ENCODE measurements at regions not wholly inside any gene's neighbourhood (a gene's known extent, or its start where the extent isn't known, plus 50 kb on each side); places are given as distances from the start of the nearest gene placed in this dataset.

DNA sequence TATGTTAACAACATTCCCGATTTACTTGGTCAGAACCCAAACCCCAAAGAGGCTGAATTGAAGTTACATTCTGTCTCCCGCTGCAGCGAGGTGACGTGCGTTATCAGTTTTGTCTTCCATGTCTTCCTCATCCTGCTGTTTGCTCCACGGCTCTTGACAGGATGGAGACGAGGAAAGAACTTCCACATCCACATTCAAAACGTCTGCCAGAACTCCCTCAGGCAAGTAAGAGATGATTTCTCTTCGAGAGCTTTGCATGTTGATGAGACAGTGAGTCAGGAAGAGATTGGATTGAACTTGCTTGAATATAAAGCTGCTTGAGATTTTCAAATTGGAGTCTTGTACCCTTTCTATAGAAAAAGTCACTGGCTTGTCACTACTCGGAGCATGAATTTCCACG is 242.6 kb downstream of the AUH start:
- peak overlapping the region; percentile 90 for H3K27ac Mint-ChIP-seq (ENCODE audit: unreplicated experiment)
- H3K36me3 Mint-ChIP-seq (ENCODE audit: unreplicated experiment): no peaks in the 10 kb centered on the region
- peaks cover 7% of the 10 kb centered on the region for H3K9me3 Mint-ChIP-seq (ENCODE audit: unreplicated experiment)
- no peak for DNase-seq (ENCODE audit: extremely low spot score, unreplicated experiment)
- peaks cover 46% of the 10 kb centered on the region for H3K4me1 Mint-ChIP-seq (ENCODE audit: unreplicated experiment)
- peak overlapping the region; percentile 55 for H3K4me3 Mint-ChIP-seq (ENCODE audit: unreplicated experiment)
- TF ChIP-seq, protein P1, sequence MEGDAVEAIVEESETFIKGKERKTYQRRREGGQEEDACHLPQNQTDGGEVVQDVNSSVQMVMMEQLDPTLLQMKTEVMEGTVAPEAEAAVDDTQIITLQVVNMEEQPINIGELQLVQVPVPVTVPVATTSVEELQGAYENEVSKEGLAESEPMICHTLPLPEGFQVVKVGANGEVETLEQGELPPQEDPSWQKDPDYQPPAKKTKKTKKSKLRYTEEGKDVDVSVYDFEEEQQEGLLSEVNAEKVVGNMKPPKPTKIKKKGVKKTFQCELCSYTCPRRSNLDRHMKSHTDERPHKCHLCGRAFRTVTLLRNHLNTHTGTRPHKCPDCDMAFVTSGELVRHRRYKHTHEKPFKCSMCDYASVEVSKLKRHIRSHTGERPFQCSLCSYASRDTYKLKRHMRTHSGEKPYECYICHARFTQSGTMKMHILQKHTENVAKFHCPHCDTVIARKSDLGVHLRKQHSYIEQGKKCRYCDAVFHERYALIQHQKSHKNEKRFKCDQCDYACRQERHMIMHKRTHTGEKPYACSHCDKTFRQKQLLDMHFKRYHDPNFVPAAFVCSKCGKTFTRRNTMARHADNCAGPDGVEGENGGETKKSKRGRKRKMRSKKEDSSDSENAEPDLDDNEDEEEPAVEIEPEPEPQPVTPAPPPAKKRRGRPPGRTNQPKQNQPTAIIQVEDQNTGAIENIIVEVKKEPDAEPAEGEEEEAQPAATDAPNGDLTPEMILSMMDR (IDR thresholded peaks at IDR 0.05): no peak
- H3K27me3 Mint-ChIP-seq (ENCODE audit: unreplicated experiment): no peaks in the 10 kb centered on the region

DNA sequence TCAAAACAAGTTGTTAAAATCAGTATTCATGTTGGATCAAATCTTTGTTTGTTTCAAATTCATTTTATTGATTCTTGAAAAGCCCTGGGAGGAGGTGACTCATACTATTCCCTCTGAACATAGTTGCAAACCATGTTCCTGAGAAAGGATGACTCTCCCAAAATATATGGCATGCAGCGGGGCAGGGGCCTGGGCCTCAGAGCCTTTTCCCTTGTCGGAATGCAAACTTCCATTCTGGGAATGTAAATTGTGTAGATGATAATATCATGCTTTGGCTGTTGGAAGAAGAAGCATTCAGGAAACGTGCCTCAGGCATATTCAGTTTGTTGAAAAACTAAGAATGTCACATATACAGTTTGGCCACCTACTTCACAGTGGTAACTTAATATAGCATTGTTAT is 242.0 kb downstream of the AUH start:
- Mint-ChIP-seq H3K4me3 (ENCODE audit: unreplicated experiment) (peak overlapping the region; percentile 55), H3K4me1 (ENCODE audit: unreplicated experiment) (peaks cover 46% of the 10 kb centered on the region), H3K9me3 (ENCODE audit: unreplicated experiment) (peaks cover 11% of the 10 kb centered on the region), H3K27me3 (ENCODE audit: unreplicated experiment) (no peaks in the 10 kb centered on the region), H3K27ac (ENCODE audit: unreplicated experiment) (peak overlapping the region; percentile 90), H3K36me3 (ENCODE audit: unreplicated experiment) (no peaks in the 10 kb centered on the region)
- no peak for DNase-seq (ENCODE audit: extremely low spot score, unreplicated experiment)
- TF ChIP-seq, protein P1 (IDR thresholded peaks at IDR 0.05): no peak

DNA sequence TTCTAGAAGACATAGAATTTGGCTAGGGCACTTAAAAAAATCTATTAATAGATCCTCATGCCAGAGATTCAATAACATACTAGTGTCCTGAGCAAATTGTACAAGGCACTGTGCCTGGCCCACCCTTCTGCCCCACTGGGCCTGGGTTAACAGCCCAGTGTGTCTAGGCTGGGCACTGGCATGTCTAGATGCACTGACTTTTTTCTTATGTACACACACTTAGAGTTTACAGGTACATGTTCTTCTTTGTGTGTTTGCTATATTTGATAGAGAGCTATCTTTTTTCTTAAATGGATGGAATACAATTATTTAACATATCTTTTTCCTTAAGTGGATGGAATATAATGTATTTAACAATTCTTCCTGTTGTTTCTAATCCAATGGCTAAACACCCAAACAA is 241.5 kb downstream of the AUH start:
- TF ChIP-seq, protein P1 (IDR thresholded peaks at IDR 0.05): no peak
- Mint-ChIP-seq H3K4me1 (ENCODE audit: unreplicated experiment) (peaks cover 46% of the 10 kb centered on the region), H3K27ac (ENCODE audit: unreplicated experiment) (peak overlapping the region; percentile 90), H3K4me3 (ENCODE audit: unreplicated experiment) (peak overlapping the region; percentile 55), H3K27me3 (ENCODE audit: unreplicated experiment) (no peaks in the 10 kb centered on the region), H3K9me3 (ENCODE audit: unreplicated experiment) (peaks cover 16% of the 10 kb centered on the region), H3K36me3 (ENCODE audit: unreplicated experiment) (no peaks in the 10 kb centered on the region)
- DNase-seq (ENCODE audit: extremely low spot score, unreplicated experiment): no peak

DNA sequence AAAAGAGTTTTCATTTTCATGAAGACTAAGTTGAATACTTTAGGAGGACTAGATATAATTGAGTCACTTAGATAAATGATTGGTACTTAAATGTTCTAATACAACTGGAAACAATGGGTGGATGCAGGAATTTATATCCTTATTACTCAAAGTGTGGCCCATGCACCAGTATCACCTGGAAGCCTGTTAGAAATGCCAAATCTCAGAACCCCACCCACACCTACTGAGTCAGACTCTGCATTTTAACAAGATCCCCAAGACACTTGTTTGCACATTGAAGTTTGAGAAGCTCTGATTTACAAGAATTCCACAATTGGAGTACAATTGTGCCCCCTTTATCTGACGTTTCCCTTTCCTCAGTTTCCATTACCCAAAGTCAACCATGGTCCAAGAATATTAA is 239.0 kb downstream of the AUH start:
- H3K27ac Mint-ChIP-seq (ENCODE audit: unreplicated experiment): no peak overlapping the region
- H3K36me3 Mint-ChIP-seq (ENCODE audit: unreplicated experiment): no peaks in the 10 kb centered on the region
- TF ChIP-seq, protein P1 (IDR thresholded peaks at IDR 0.05): no peak
- H3K9me3 Mint-ChIP-seq (ENCODE audit: unreplicated experiment): peaks cover 20% of the 10 kb centered on the region
- peaks cover 31% of the 10 kb centered on the region for H3K4me1 Mint-ChIP-seq (ENCODE audit: unreplicated experiment)
- no peak overlapping the region for H3K4me3 Mint-ChIP-seq (ENCODE audit: unreplicated experiment)
- no peaks in the 10 kb centered on the region for H3K27me3 Mint-ChIP-seq (ENCODE audit: unreplicated experiment)
- no peak for DNase-seq (ENCODE audit: extremely low spot score, unreplicated experiment)

DNA sequence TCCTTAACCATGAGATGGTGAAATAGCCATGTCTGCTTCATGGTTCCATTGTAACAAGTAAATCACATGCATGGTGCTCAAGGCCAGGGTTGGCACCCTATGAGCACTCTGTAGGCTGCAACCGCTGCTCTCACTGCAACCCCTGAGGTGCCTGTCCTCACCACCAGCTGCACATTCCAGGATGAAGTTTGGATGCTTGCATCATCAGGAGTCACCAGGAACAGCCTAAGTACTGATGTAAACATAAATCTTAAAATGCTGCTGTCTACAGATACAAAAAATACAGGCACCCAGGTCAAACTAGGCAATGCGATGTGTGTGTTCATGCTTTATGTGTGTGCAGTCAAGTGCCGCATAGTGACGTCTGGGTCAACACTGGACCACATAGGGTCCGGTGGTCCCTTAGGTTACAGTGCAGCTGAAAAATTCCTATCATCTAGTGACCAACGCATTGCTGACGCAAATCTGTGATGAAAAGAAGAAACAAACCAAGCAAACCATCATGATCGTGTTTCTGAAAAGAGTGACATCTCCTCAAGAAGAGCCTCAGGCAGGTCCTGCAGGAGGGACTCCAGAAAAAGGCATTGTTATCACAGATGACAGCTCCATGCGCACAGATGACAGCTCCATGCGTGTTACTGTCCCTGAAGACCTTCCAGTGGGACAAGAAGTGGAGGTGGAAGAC is 234.8 kb downstream of the AUH start:
- peaks cover 20% of the 10 kb centered on the region for H3K9me3 Mint-ChIP-seq (ENCODE audit: unreplicated experiment)
- peaks cover 20% of the 10 kb centered on the region for H3K4me1 Mint-ChIP-seq (ENCODE audit: unreplicated experiment)
- TF ChIP-seq, protein P1 (IDR thresholded peaks at IDR 0.05): no peak
- no peak for DNase-seq (ENCODE audit: extremely low spot score, unreplicated experiment)
- H3K36me3 Mint-ChIP-seq (ENCODE audit: unreplicated experiment): no peaks in the 10 kb centered on the region
- no peaks in the 10 kb centered on the region for H3K27me3 Mint-ChIP-seq (ENCODE audit: unreplicated experiment)
- no peak overlapping the region for H3K27ac Mint-ChIP-seq (ENCODE audit: unreplicated experiment)
- no peak overlapping the region for H3K4me3 Mint-ChIP-seq (ENCODE audit: unreplicated experiment)
